ENCODE measurements at regions not wholly inside any gene's neighbourhood (a gene's known extent, or its start where the extent isn't known, plus 50 kb on each side); places are given as distances from the start of the nearest gene placed in this dataset.
A peak's percentile ranks its signal among the peaks of the same experiment; 100 is the strongest.
"Not testable (repeated sequence)": the region's sequence is repeated elsewhere in the genome, so short reads cannot be mapped to it uniquely, and the experiment has no call there.

GRCh38 chr9:2279138-2279537 lies 264.0 kb downstream of the SMARCA2 start:
- DNase-seq (ENCODE audit: low spot score) = not testable (repeated sequence)

GRCh38 chr9:2281031-2281802 lies 266.1 kb downstream of the SMARCA2 start:
- peak; percentile 75 for DNase-seq (ENCODE audit: low spot score)

- DNase-seq (ENCODE audit: low spot score) = no peak
Measured at GRCh38 chr9:2281803-2282185, 266.6 kb downstream of the SMARCA2 start.

- DNase-seq (ENCODE audit: low spot score) = no peak
Measured at GRCh38 chr9:2284770-2285169, 269.6 kb downstream of the SMARCA2 start.

- DNase-seq (ENCODE audit: low spot score) = no peak
Measured at GRCh38 chr9:2285416-2286332, 270.5 kb downstream of the SMARCA2 start.

- DNase-seq (ENCODE audit: low spot score) = no peak
Measured at GRCh38 chr9:2286333-2286705, 271.2 kb downstream of the SMARCA2 start.

- DNase-seq (ENCODE audit: low spot score) = no peak
Measured at GRCh38 chr9:2286825-2287455, 271.8 kb downstream of the SMARCA2 start.

GRCh38 chr9:2288309-2288708 lies 273.2 kb downstream of the SMARCA2 start:
- no peak for DNase-seq (ENCODE audit: low spot score)

GRCh38 chr9:2289263-2289662 lies 274.1 kb downstream of the SMARCA2 start:
- no peak for DNase-seq (ENCODE audit: low spot score)

GRCh38 chr9:2290382-2290781 lies 275.2 kb downstream of the SMARCA2 start:
- no peak for DNase-seq (ENCODE audit: low spot score)

GRCh38 chr9:2291980-2292704 lies 277.0 kb downstream of the SMARCA2 start:
- DNase-seq (ENCODE audit: low spot score) = peak; percentile 48

GRCh38 chr9:2292733-2293132 lies 277.6 kb downstream of the SMARCA2 start:
- no peak for DNase-seq (ENCODE audit: low spot score)

GRCh38 chr9:2297771-2298170 lies 282.6 kb downstream of the SMARCA2 start:
- DNase-seq (ENCODE audit: low spot score) = no peak

- no peak for DNase-seq (ENCODE audit: low spot score)
Measured at GRCh38 chr9:2298217-2298616, 283.1 kb downstream of the SMARCA2 start.

GRCh38 chr9:2299156-2299842 lies 284.2 kb downstream of the SMARCA2 start:
- no peak for DNase-seq (ENCODE audit: low spot score)

GRCh38 chr9:2299843-2300205 lies 284.7 kb downstream of the SMARCA2 start:
- DNase-seq (ENCODE audit: low spot score) = no peak

- DNase-seq (ENCODE audit: low spot score) = no peak
Measured at GRCh38 chr9:2300325-2300724, 285.2 kb downstream of the SMARCA2 start.

GRCh38 chr9:2302606-2303005 lies 287.5 kb downstream of the SMARCA2 start:
- DNase-seq (ENCODE audit: low spot score) = no peak

- no peak for DNase-seq (ENCODE audit: low spot score)
Measured at GRCh38 chr9:2303056-2303455, 287.9 kb downstream of the SMARCA2 start.

- no peak for DNase-seq (ENCODE audit: low spot score)
Measured at GRCh38 chr9:2307480-2307879, 292.3 kb downstream of the SMARCA2 start.

GRCh38 chr9:2311920-2312319 lies 296.8 kb downstream of the SMARCA2 start:
- no peak for DNase-seq (ENCODE audit: low spot score)

- no peak for DNase-seq (ENCODE audit: low spot score)
Measured at GRCh38 chr9:2313512-2313911, 298.4 kb downstream of the SMARCA2 start.
